NB4 (cell line): ENCODE measurements at regions not wholly inside any gene's neighbourhood (a gene's known extent, or its start where the extent isn't known, plus 50 kb on each side); places are given as distances from the start of the nearest gene placed in this dataset.

Experiments
- MYC ChIP-seq: IDR thresholded peaks from 2 replicates; pipeline ENCODE4 v1.6.1; 2011; ENCODE audit warnings: low read depth, low read length
- POLR2A ChIP-seq: IDR thresholded peaks from 2 replicates; pipeline ENCODE4 v1.6.1; 2011; ENCODE audit warnings: mild to moderate bottlenecking; ENCODE audit not compliant: insufficient read length; ENCODE audit errors: extremely low read depth
- TF ChIP-seq, protein P1 (sequence below): IDR thresholded peaks from one replicate; pipeline ENCODE4 v1.5.1; 2012; ENCODE audit warnings: low read depth, low read length
- TF ChIP-seq, protein P2 (sequence below): IDR thresholded peaks from 2 replicates; pipeline ENCODE4 v1.6.1; 2011; ENCODE audit warnings: low read depth, low read length

DNA sequence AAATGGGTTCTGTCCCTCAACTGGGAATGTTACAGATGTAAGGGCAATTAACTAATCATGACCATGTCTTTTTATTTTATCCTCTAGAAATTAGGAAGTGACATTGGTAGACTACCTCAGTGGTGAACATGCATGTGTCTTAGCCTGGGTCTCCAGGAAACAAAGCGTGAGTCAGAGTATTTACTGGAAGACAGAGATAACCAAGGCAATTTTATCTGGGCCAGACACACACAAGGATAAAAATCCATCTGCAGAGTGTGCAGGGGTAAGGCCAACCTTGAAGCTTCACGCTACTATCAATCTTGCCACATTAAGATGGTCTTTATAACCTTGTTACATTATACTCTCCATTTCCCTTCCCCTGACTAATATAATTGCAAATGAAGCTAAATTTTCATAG is 487.5 kb downstream of the SUCLG1 start:
- TF ChIP-seq POLR2A = no peak
- TF ChIP-seq, protein P1, sequence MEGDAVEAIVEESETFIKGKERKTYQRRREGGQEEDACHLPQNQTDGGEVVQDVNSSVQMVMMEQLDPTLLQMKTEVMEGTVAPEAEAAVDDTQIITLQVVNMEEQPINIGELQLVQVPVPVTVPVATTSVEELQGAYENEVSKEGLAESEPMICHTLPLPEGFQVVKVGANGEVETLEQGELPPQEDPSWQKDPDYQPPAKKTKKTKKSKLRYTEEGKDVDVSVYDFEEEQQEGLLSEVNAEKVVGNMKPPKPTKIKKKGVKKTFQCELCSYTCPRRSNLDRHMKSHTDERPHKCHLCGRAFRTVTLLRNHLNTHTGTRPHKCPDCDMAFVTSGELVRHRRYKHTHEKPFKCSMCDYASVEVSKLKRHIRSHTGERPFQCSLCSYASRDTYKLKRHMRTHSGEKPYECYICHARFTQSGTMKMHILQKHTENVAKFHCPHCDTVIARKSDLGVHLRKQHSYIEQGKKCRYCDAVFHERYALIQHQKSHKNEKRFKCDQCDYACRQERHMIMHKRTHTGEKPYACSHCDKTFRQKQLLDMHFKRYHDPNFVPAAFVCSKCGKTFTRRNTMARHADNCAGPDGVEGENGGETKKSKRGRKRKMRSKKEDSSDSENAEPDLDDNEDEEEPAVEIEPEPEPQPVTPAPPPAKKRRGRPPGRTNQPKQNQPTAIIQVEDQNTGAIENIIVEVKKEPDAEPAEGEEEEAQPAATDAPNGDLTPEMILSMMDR = no peak
- TF ChIP-seq, protein P2, sequence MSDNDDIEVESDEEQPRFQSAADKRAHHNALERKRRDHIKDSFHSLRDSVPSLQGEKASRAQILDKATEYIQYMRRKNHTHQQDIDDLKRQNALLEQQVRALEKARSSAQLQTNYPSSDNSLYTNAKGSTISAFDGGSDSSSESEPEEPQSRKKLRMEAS = no peak
- TF ChIP-seq MYC = no peak
